DND-41 (cell line): ENCODE measurements at regions not wholly inside any gene's neighbourhood (a gene's known extent, or its start where the extent isn't known, plus 50 kb on each side); places are given as distances from the start of the nearest gene placed in this dataset.

Experiments
- ATAC-seq: fragments of 200-7000 bp; cut with Tn5 transposase; 3 replicates; pipeline ENCODE4 v1.9.1; 2021; ENCODE audit warnings: low read depth; ENCODE audit not compliant: insufficient read depth
- DNase-seq: peaks from one replicate; pipeline ENCODE4 v3.0.0-alpha.2; 2020
- H2AFZ ChIP-seq: 2 replicates; pipeline ENCODE4 v1.6.0; 2012; ENCODE audit warnings: low read depth, low read length
- H3K27ac ChIP-seq: 2 replicates; pipeline ENCODE4 v1.5.1; 2012; ENCODE audit warnings: low read length, inconsistent platforms
- H3K27me3 ChIP-seq: fragments of 200-600 bp; sonication (generic); 2 replicates; pipeline ENCODE4 v1.6.0; 2012; ENCODE audit warnings: low read length, mild to moderate bottlenecking, inconsistent platforms; ENCODE audit not compliant: insufficient read depth, poor library complexity
- H3K36me3 ChIP-seq: 2 replicates; pipeline ENCODE4 v1.5.1; 2012; ENCODE audit warnings: low read length, inconsistent platforms; ENCODE audit not compliant: insufficient read depth
- H3K4me1 ChIP-seq: 2 replicates; pipeline ENCODE4 v1.5.1; 2012; ENCODE audit warnings: mild to moderate bottlenecking, low read length; ENCODE audit not compliant: insufficient read depth
- H3K4me2 ChIP-seq: 2 replicates; pipeline ENCODE4 v1.6.0; 2012; ENCODE audit warnings: mild to moderate bottlenecking, moderate library complexity, low read length, inconsistent platforms; ENCODE audit not compliant: insufficient read depth
- H3K4me3 ChIP-seq, 2 experiments: fragments of 200-600 bp in 1 of 2; shearing (Covaris generic) in 1 of 2; 2 replicates each; pipeline ENCODE4 v1.5.1; 2012 to 2016; ENCODE audit warnings: inconsistent platforms in 2 of 2, low read length in 2 of 2, mild to moderate bottlenecking in 2 of 2, low read depth in 1 of 2, moderate library complexity in 1 of 2
- H3K79me2 ChIP-seq: 2 replicates; pipeline ENCODE4 v1.6.0; 2012; ENCODE audit warnings: low read length, inconsistent platforms; ENCODE audit not compliant: insufficient read depth
- H3K9ac ChIP-seq: 2 replicates; pipeline ENCODE4 v1.6.0; 2012; ENCODE audit warnings: low read depth, mild to moderate bottlenecking, inconsistent platforms, low read length, moderate library complexity
- H3K9me3 ChIP-seq: 2 replicates; pipeline ENCODE4 v1.5.1; 2012; ENCODE audit warnings: low read length, moderate library complexity, mild to moderate bottlenecking, inconsistent platforms; ENCODE audit not compliant: insufficient read depth, severe bottlenecking
- H4K20me1 ChIP-seq: 2 replicates; pipeline ENCODE4 v1.6.0; 2012; ENCODE audit warnings: low read length; ENCODE audit not compliant: insufficient read depth
- CTCF ChIP-seq: IDR thresholded peaks from 2 replicates; pipeline ENCODE4 v1.5.1; 2012; ENCODE audit warnings: borderline replicate concordance, low read length, moderate library complexity, mild to moderate bottlenecking; ENCODE audit not compliant: poor library complexity, severe bottlenecking; ENCODE audit errors: extremely low read depth
- EZH2 ChIP-seq: IDR thresholded peaks from 3 replicates; pipeline ENCODE4 v1.6.1; 2012; ENCODE audit warnings: borderline replicate concordance, low read depth, mild to moderate bottlenecking, moderate library complexity, low read length, inconsistent platforms; ENCODE audit not compliant: severe bottlenecking

- no peak for DNase-seq
- Histone ChIP-seq H3K27ac (no peak overlapping the region), H2AFZ (no peak overlapping the region), H3K4me2 (no peak overlapping the region), H3K36me3 (no peaks in the 10 kb centered on the region), H3K9me3 (no peaks in the 10 kb centered on the region), H3K9ac (no peak overlapping the region), H4K20me1 (no peaks in the 10 kb centered on the region), H3K4me1 (no peaks in the 10 kb centered on the region), H3K27me3 (no peaks in the 10 kb centered on the region), H3K79me2 (no peaks in the 10 kb centered on the region), H3K4me3 (no peak overlapping the region)
- peak; percentile 71; the same call in 2 of the 3 replicates for ATAC-seq
- TF ChIP-seq CTCF (peak; percentile 68), EZH2 (no peak)
Observed at GRCh38 chr11:18853086-18853720, 61.6 kb upstream of the PTPN5 start.

- TF ChIP-seq CTCF: no peak
- no peak for TF ChIP-seq EZH2
- Histone ChIP-seq H3K27ac (no peak overlapping the region), H3K79me2 (no peaks in the 10 kb centered on the region), H4K20me1 (no peaks in the 10 kb centered on the region), H3K4me1 (no peaks in the 10 kb centered on the region), H2AFZ (no peak overlapping the region), H3K36me3 (no peaks in the 10 kb centered on the region), H3K27me3 (peaks cover 6% of the 10 kb centered on the region), H3K4me2 (no peak overlapping the region), H3K9me3 (no peaks in the 10 kb centered on the region), H3K4me3 (no peak overlapping the region), H3K9ac (no peak overlapping the region)
- ATAC-seq (no peak), DNase-seq (no peak)
Observed at GRCh38 chr11:18849406-18849805, 57.8 kb upstream of the PTPN5 start.

GRCh38 chr11:18844753-18845367 lies 53.3 kb upstream of the PTPN5 start:
- peak; percentile 68 for ATAC-seq
- Histone ChIP-seq H4K20me1 (no peaks in the 10 kb centered on the region), H3K27me3 (peaks cover 6% of the 10 kb centered on the region), H3K79me2 (no peaks in the 10 kb centered on the region), H3K4me2 (no peak overlapping the region), H3K4me1 (no peaks in the 10 kb centered on the region), H3K9me3 (no peaks in the 10 kb centered on the region), H3K27ac (no peak overlapping the region), H2AFZ (no peak overlapping the region), H3K36me3 (no peaks in the 10 kb centered on the region), H3K4me3 (no peak overlapping the region), H3K9ac (no peak overlapping the region)
- TF ChIP-seq EZH2 (no peak), CTCF (peak; percentile 77)
- DNase-seq: no peak
